Nephron progenitor cell (in vitro differentiated cells): ENCODE measurements at regions not wholly inside any gene's neighbourhood (a gene's known extent, or its start where the extent isn't known, plus 50 kb on each side); places are given as distances from the start of the nearest gene placed in this dataset.

ENCODE experiments used
- DNase-seq: peaks from one replicate; pipeline ENCODE4 v3.0.0; 2021
- H3K27ac Mint-ChIP-seq: 2 replicates; pipeline ENCODE4 v1.8.0; 2021; ENCODE audit warnings: mild to moderate bottlenecking, moderate library complexity, mixed read lengths
- H3K27me3 Mint-ChIP-seq: 2 replicates; pipeline ENCODE4 v1.8.0; 2021; ENCODE audit warnings: mild to moderate bottlenecking, low read depth, mixed read lengths; ENCODE audit not compliant: poor library complexity
- H3K36me3 Mint-ChIP-seq: 2 replicates; pipeline ENCODE4 v1.8.0; 2021; ENCODE audit warnings: low read depth, mixed read lengths
- H3K4me1 Mint-ChIP-seq: 2 replicates; pipeline ENCODE4 v1.8.0; 2021; ENCODE audit warnings: mixed read lengths
- H3K4me3 Mint-ChIP-seq: 2 replicates; pipeline ENCODE4 v1.8.0; 2021; ENCODE audit warnings: mild to moderate bottlenecking, moderate library complexity, mixed read lengths
- H3K9me3 Mint-ChIP-seq: 2 replicates; pipeline ENCODE4 v1.8.0; 2021; ENCODE audit warnings: mild to moderate bottlenecking, moderate library complexity, mixed read lengths
- TF ChIP-seq, protein P1 (sequence below): fragments of 200-600 bp; sonication (generic); IDR thresholded peaks from 2 replicates; pipeline ENCODE4 v1.5.0; 2021; ENCODE audit warnings: antibody characterized with exemption

GRCh38 chr2:240251848-240252190, 111.4 kb upstream of the OTOS start:
- Mint-ChIP-seq H3K36me3 (no peaks in the 10 kb centered on the region), H3K9me3 (no peaks in the 10 kb centered on the region), H3K4me1 (peaks cover 75% of the 10 kb centered on the region), H3K4me3 (no peak overlapping the region), H3K27ac (no peak overlapping the region), H3K27me3 (peaks cover 4% of the 10 kb centered on the region)
- TF ChIP-seq, protein P1, sequence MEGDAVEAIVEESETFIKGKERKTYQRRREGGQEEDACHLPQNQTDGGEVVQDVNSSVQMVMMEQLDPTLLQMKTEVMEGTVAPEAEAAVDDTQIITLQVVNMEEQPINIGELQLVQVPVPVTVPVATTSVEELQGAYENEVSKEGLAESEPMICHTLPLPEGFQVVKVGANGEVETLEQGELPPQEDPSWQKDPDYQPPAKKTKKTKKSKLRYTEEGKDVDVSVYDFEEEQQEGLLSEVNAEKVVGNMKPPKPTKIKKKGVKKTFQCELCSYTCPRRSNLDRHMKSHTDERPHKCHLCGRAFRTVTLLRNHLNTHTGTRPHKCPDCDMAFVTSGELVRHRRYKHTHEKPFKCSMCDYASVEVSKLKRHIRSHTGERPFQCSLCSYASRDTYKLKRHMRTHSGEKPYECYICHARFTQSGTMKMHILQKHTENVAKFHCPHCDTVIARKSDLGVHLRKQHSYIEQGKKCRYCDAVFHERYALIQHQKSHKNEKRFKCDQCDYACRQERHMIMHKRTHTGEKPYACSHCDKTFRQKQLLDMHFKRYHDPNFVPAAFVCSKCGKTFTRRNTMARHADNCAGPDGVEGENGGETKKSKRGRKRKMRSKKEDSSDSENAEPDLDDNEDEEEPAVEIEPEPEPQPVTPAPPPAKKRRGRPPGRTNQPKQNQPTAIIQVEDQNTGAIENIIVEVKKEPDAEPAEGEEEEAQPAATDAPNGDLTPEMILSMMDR = no peak
- no peak for DNase-seq

- Mint-ChIP-seq H3K9me3 (no peaks in the 10 kb centered on the region), H3K4me3 (peak overlapping the region; percentile 38), H3K4me1 (peaks cover 70% of the 10 kb centered on the region), H3K36me3 (no peaks in the 10 kb centered on the region), H3K27ac (peak overlapping the region; percentile 69), H3K27me3 (peaks cover 4% of the 10 kb centered on the region)
- no peak for DNase-seq
- TF ChIP-seq, protein P1 = no peak
These were observed 111.9 kb upstream of the OTOS start for GRCh38 chr2:240252191-240252871.

DNA sequence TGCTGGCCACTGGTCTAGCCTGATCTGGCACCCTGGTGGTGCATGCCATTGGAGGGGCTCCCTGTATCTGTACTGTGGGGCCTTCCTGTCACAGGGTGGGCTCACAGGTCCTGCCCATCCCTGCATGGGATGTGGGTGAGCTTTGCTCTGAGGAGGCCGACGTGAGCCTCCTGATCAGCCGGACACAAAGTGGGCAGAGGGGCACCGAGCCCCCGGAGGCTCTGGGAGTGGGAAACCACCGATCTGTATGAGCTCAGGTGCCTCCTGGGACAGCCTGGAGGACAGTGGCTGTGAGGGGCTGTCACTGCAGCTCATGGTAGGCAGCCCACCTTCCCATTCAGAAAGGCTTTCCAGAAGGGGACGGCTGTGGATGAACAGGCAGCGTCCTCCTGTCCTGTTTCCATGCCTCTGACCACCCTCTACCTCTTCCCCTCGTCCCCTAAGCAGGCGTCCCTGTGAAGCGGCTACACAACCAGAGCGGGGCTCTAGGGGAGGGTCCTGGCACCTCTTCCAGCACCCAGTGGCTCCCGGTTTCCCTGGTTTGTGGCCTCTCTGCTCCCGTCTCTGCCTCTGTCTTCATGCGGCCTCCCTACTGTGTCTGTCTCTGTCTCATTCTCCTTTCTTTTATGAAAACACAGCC, 112.5 kb upstream of the OTOS start:
- Mint-ChIP-seq H3K4me1 (peaks cover 70% of the 10 kb centered on the region), H3K27me3 (peaks cover 4% of the 10 kb centered on the region), H3K9me3 (no peaks in the 10 kb centered on the region), H3K4me3 (peak overlapping the region; percentile 15), H3K36me3 (no peaks in the 10 kb centered on the region), H3K27ac (peak overlapping the region; percentile 26)
- TF ChIP-seq, protein P1 = no peak
- DNase-seq = no peak

DNA sequence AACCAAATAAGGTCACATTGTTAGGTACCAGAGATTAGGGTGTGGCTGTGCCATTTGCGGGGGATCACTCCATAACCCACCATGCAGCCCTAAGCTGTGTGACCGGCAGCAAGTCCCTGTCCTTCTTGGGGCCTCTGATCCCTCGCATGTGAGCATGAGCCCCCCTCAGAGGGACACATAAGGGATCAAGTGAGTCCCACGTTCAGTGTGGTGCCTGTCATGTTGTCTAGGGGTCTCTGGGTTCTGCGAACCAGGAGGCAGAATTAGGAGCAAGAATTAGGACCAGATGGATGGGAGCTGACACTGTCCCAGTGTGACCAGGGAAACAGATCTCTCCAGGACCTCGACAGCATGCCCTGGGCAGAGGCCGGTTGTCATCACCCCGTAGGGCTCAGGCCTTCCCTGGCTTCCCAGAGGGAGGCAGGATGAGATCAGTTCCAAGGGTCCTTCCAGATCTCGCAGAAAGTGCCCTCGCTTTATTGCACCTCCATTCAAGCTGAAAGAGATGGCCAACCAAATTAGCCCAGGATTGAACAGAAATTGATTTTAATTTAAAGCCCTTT, 113.2 kb upstream of the OTOS start:
- Mint-ChIP-seq H3K4me1 (peaks cover 69% of the 10 kb centered on the region), H3K36me3 (no peaks in the 10 kb centered on the region), H3K27me3 (peaks cover 4% of the 10 kb centered on the region), H3K9me3 (no peaks in the 10 kb centered on the region), H3K4me3 (no peak overlapping the region), H3K27ac (peak overlapping the region; percentile 26)
- DNase-seq = no peak
- TF ChIP-seq, protein P1 = no peak

DNA sequence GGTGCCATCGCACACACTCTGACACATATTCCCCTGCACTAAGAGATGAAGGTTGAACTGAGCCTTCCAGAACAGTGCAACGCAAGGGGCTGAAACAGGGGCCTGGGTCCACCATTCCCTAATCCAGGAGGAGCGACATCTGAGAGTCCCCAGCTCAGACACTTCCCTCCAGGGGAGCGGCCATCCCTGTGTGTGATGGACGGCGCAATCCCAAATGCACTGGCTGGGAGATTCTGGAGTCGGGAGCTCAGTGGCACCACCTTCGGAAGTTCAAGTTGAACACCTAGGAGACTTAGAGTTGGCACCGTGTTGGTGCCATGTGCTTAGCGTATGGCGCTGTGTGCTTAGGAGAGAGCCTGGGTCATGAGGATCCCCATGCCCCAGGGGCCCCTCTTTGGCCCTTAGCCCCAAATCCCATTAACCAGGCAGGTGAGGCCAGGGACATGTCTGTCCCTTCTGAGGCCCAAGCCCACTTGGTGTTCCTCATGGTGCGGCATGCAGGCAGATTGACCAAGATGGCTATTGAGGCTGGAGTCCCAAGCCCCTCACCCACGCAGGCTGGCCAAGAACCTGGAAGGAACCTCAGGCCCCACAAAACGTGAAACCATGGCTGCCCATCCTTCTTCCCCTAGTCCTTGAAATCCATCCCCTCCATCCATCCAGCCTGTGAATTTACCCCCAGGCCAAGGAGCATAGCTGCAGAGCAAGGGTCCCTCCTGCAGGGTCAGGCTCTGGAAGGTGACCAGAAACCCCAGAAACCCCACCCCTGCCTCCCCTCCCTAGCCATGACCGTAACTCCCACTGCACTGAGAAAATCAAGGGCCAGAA, 114.1 kb upstream of the OTOS start:
- H3K36me3 Mint-ChIP-seq = no peaks in the 10 kb centered on the region
- no peak overlapping the region for H3K4me3 Mint-ChIP-seq
- peaks cover 6% of the 10 kb centered on the region for H3K27me3 Mint-ChIP-seq
- peaks cover 64% of the 10 kb centered on the region for H3K4me1 Mint-ChIP-seq
- no peaks in the 10 kb centered on the region for H3K9me3 Mint-ChIP-seq
- no peak for DNase-seq
- no peak overlapping the region for H3K27ac Mint-ChIP-seq
- TF ChIP-seq, protein P1 = no peak
